K562 (cell line): ENCODE measurements at regions not wholly inside any gene's neighbourhood (a gene's known extent, or its start where the extent isn't known, plus 50 kb on each side); places are given as distances from the start of the nearest gene placed in this dataset.

Experiments used
- ATAC-seq: fragments of 200-7000 bp; cut with Tn5 transposase; 3 replicates; pipeline ENCODE4 v1.9.1; 2020; ENCODE audit warnings: moderate library complexity
- BruUV-seq: library from RNA; stranded (reverse); fragments of 400-500 nt; replicated peaks from 2 replicates; lab custom pipeline; 2021; lab: Mats Ljungman, UMichigan
- CTCF ChIA-PET: fragments of 300-600 bp; formaldehyde crosslinking; extraction: SDS; loops from one replicate; lab custom pipeline; 2021; ENCODE audit warnings: low intra/inter-chr PET ratio; lab: Yijun Ruan, JAX
- POLR2A ChIA-PET: fragments of 300-600, 350-650 bp; sonication (Branson Sonifier 250); formaldehyde crosslinking; extraction: SDS; loops from one replicate; lab custom pipeline; 2021; ENCODE audit warnings: antibody characterized with exemption, inconsistent platforms; lab: Yijun Ruan, JAX
- DNase-seq, 4 experiments: peaks; one replicate each; pipeline versions ENCODE4 v3.0.0 to v3.0.0-alpha.2; 2011 to 2018; ENCODE audit warnings: low spot score in 3 of 4, mixed read lengths in 3 of 4; ENCODE audit errors: extremely low read depth in 1 of 4
- FAIRE-seq: peaks from 2 replicates; lab custom pipeline; 2011; peaks lifted over from hg19 to GRCh38; lab: Jason Lieb, UNC
- H2AFZ ChIP-seq: 2 replicates; pipeline ENCODE4 v1.6.0; 2011; ENCODE audit warnings: low read depth, low read length, control low read depth, inconsistent platforms
- H3K27ac ChIP-seq: fragments of 200-600 bp; 3 replicates; pipeline ENCODE4 v1.8.0; 2011; ENCODE audit warnings: low read depth, mild to moderate bottlenecking, control low read depth, inconsistent platforms, low read length, moderate library complexity, mixed read lengths; ENCODE audit errors: extremely low read depth
- H3K27me3 ChIP-seq, 2 experiments: fragments of 300-600 bp in 1 of 2; 2 replicates in 1 of 2; 3 replicates in 1 of 2; pipeline versions ENCODE4 v1.6.0 to v1.8.0; 2011; ENCODE audit warnings: inconsistent platforms in 2 of 2, low read length in 2 of 2, mild to moderate bottlenecking in 1 of 2, mixed read lengths in 1 of 2, moderate library complexity in 1 of 2; ENCODE audit not compliant: control insufficient read depth in 2 of 2, insufficient read depth in 2 of 2
- H3K36me3 ChIP-seq: fragments of 300-600 bp; 3 replicates; pipeline ENCODE4 v1.8.0; 2011; ENCODE audit warnings: mild to moderate bottlenecking, low read length, inconsistent platforms; ENCODE audit not compliant: control insufficient read depth, insufficient read depth
- H3K4me1 ChIP-seq, 2 experiments: fragments of 200-600 bp in 1 of 2; replicated peaks in 1 of 2; 2 replicates in 1 of 2; 3 replicates in 1 of 2; pipeline versions ENCODE4 v1.5.1 to v1.8.0; 2011; ENCODE audit warnings: inconsistent platforms in 2 of 2, low read length in 2 of 2, mild to moderate bottlenecking in 1 of 2, mixed read lengths in 1 of 2, moderate library complexity in 1 of 2; ENCODE audit not compliant: control insufficient read depth in 2 of 2, insufficient read depth in 2 of 2
- H3K4me2 ChIP-seq: 2 replicates; pipeline ENCODE4 v1.6.1; 2011; ENCODE audit warnings: low read length, control low read depth, inconsistent platforms, mixed read lengths; ENCODE audit not compliant: insufficient read depth
- H3K4me3 ChIP-seq: fragments of 200-600 bp; sonication (generic), shearing (Covaris generic); 2 replicates; pipeline ENCODE4 v1.5.1; 2016; ENCODE audit warnings: control low read depth, inconsistent platforms
- H3K79me2 ChIP-seq: fragments of 200-600 bp; 3 replicates; pipeline ENCODE4 v1.8.0; 2011; ENCODE audit warnings: low read length, inconsistent platforms; ENCODE audit not compliant: control insufficient read depth, insufficient read depth
- H3K9ac ChIP-seq, 2 experiments: 2 replicates each; pipeline versions ENCODE4 v1.6.0 to v1.6.1; 2011; ENCODE audit warnings: low read depth in 2 of 2, low read length in 2 of 2, control low read depth in 1 of 2, inconsistent platforms in 1 of 2, mild to moderate bottlenecking in 1 of 2, mixed read lengths in 1 of 2; ENCODE audit not compliant: insufficient read depth in 1 of 2
- H3K9me1 ChIP-seq: one replicate; pipeline ENCODE4 v1.6.0; 2011; ENCODE audit warnings: inconsistent platforms, mild to moderate bottlenecking, low read length, moderate library complexity; ENCODE audit not compliant: control insufficient read depth, insufficient read depth
- H3K9me3 ChIP-seq: replicated peaks from 2 replicates; pipeline ENCODE4 v1.5.1; 2011; ENCODE audit warnings: low read depth, low read length, inconsistent platforms; ENCODE audit not compliant: control insufficient read depth, insufficient read depth
- H4K20me1 ChIP-seq: replicated peaks from 2 replicates; pipeline ENCODE4 v1.6.1; 2011; ENCODE audit warnings: low read length, inconsistent platforms, mixed read lengths; ENCODE audit not compliant: control insufficient read depth, insufficient read depth
- GABPA ChIP-seq: fragments of 200-800 bp; sonication (Bioruptor generic); conservative IDR thresholded peaks from 2 replicates; pipeline ENCODE4 v1.6.1; 2016; ENCODE audit warnings: low read depth, missing genetic modification characterization, missing compliant biosample characterization
- TCF7 ChIP-seq: sonication (generic); IDR thresholded peaks from 2 replicates; pipeline ENCODE4 v1.6.1; 2016; ENCODE audit warnings: antibody characterized with exemption, borderline replicate concordance
- ZNF217 ChIP-seq: sonication (generic); formaldehyde crosslinking; IDR thresholded peaks from 2 replicates; pipeline ENCODE4 v1.8.0; 2022; ENCODE audit warnings: mild to moderate bottlenecking, missing genetic modification reagents
- ZNF445 ChIP-seq: fragments of 250-450 bp; sonication (Bioruptor Pico); IDR thresholded peaks from 2 replicates; pipeline ENCODE4 v1.4.0; 2020; ENCODE audit warnings: low read depth, mild to moderate bottlenecking, moderate library complexity
- ZNF717 ChIP-seq: fragments of 250-450 bp; sonication (Bioruptor Pico); IDR thresholded peaks from 2 replicates; pipeline ENCODE4 v1.5.0; 2021
- WGBS: fragments of 100-300 bp; shearing (Covaris generic); methylation state at CpG from one replicate; pipeline ENCODE4 v1.1.6; 2016; ENCODE audit warnings: low coverage, mixed read lengths; ENCODE audit not compliant: insufficient coverage; ENCODE audit errors: missing lambda C conversion rate; 5-methylcytosine and 5-hydroxymethylcytosine counted together
- in situ Hi-C: fragments of 300-500 bp; cut with MboI; formaldehyde crosslinking; loops from 4 replicates; pipeline ENCODE4 v1.15.0; 2018; ENCODE audit warnings: inconsistent platforms, mixed read lengths
- intact Hi-C: fragments of 100-400 bp; cut with micrococcal nuclease; formaldehyde crosslinking; loops from 2 replicates; pipeline ENCODE4 v1.14.2; 2022
- TF ChIP-seq, protein P1 (sequence below), 2 experiments: fragments of 450-650 bp; IDR thresholded peaks; 2 replicates each; pipeline ENCODE4 v1.6.1; 2018; ENCODE audit warnings: mild to moderate bottlenecking in 2 of 2, low read depth in 1 of 2; ENCODE audit not compliant: partially characterized antibody in 2 of 2

GRCh38 chr7:52705768-52706167, 329.7 kb upstream of the POM121L12 start (continued):
- TF ChIP-seq, protein P1, sequence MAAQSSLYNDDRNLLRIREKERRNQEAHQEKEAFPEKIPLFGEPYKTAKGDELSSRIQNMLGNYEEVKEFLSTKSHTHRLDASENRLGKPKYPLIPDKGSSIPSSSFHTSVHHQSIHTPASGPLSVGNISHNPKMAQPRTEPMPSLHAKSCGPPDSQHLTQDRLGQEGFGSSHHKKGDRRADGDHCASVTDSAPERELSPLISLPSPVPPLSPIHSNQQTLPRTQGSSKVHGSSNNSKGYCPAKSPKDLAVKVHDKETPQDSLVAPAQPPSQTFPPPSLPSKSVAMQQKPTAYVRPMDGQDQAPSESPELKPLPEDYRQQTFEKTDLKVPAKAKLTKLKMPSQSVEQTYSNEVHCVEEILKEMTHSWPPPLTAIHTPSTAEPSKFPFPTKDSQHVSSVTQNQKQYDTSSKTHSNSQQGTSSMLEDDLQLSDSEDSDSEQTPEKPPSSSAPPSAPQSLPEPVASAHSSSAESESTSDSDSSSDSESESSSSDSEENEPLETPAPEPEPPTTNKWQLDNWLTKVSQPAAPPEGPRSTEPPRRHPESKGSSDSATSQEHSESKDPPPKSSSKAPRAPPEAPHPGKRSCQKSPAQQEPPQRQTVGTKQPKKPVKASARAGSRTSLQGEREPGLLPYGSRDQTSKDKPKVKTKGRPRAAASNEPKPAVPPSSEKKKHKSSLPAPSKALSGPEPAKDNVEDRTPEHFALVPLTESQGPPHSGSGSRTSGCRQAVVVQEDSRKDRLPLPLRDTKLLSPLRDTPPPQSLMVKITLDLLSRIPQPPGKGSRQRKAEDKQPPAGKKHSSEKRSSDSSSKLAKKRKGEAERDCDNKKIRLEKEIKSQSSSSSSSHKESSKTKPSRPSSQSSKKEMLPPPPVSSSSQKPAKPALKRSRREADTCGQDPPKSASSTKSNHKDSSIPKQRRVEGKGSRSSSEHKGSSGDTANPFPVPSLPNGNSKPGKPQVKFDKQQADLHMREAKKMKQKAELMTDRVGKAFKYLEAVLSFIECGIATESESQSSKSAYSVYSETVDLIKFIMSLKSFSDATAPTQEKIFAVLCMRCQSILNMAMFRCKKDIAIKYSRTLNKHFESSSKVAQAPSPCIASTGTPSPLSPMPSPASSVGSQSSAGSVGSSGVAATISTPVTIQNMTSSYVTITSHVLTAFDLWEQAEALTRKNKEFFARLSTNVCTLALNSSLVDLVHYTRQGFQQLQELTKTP (IDR thresholded peaks at IDR 0.05; ENCODE audit: low read depth in 1 of 2, partially characterized antibody in 2 of 2), result no peak

DNA sequence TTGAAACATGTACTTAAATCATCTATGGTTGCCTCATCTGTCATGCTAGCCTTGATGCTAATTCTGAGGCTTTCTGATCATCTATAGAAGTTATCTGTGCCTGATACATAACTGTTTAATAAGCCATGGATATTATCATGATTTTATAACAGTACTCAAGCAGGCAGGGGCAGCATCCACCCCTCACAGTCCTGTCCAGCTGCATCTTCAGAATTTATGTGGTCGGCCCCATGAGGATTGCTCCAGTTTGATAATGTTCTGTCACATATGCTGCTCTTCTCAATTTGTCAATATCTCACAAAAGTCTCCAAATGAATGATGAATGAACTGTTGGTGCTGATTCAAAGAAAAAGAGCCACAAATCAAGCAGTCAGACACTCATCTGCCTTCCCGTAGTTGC, 335.1 kb upstream of the POM121L12 start:
- intact Hi-C loops, result no loop called here
- TF ChIP-seq TCF7 (no peak), ZNF445 (CRISPR knock-in tag) (no peak), GABPA (no peak), ZNF717 (CRISPR knock-in tag) (no peak), ZNF217 (no peak)
- TF ChIP-seq, all 486 proteins: peak for 0
- Histone ChIP-seq H3K27ac (no peak overlapping the region), H2AFZ (no peak overlapping the region), H3K4me1 (no peaks in the 10 kb centered on the region), H3K27me3 (no peaks in the 10 kb centered on the region), H3K9me1 (no peaks in the 10 kb centered on the region), H3K4me3 (no peak overlapping the region), H3K79me2 (no peaks in the 10 kb centered on the region), H3K9me3 (no peaks in the 10 kb centered on the region), H3K4me2 (no peak overlapping the region), H3K9ac (no peak overlapping the region), H3K36me3 (no peaks in the 10 kb centered on the region), H4K20me1 (no peaks in the 10 kb centered on the region)
- BruUV-seq, result no TSS peak
- 0% methylated on average over 1 of the region's 2 CpGs for WGBS
- ChIA-PET CTCF (no interaction called here), POLR2A (no interaction called here)
- ATAC-seq, result no peak
- in situ Hi-C loops, result no loop called here
- no peak for DNase-seq
- no peak for FAIRE-seq
